ENCODE measurements at regions not wholly inside any gene's neighbourhood (a gene's known extent, or its start where the extent isn't known, plus 50 kb on each side); places are given as distances from the start of the nearest gene placed in this dataset.

DNA sequence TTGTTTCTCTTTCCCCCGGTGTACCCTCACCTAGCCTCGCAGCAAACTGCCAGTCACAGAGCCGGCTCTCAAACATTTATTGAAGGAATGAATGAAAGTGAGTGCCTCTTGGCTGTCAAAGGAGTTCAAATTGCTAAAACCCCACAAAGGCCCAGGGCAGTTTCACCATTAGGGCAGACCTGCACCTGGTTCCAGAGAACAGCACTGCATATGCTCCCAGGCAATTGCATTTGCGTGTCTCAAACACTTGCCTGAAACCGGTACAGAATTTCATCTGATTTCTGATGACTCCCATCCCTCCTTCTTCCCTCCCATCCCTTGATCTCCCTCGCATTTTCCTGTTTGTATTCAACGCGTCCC, 165.6 kb upstream of the ZNF462 start:
- TF ChIP-seq YY1 (IDR thresholded peaks at IDR 0.05; ENCODE audit: insufficient read depth, insufficient read length) (no peak), ZNF274 (IDR thresholded peaks at IDR 0.05; ENCODE audit: low read depth, low read length) (no peak), SUZ12 (IDR thresholded peaks at IDR 0.05; ENCODE audit: extremely low read depth, insufficient read depth, insufficient read length) (no peak)
